Thymus (tissue), 11 donors: ENCODE measurements at regions not wholly inside any gene's neighbourhood (a gene's known extent, or its start where the extent isn't known, plus 50 kb on each side); places are given as distances from the start of the nearest gene placed in this dataset.

ENCODE experiments used
- DNase-seq, 9 donors: peaks; one replicate each; pipeline ENCODE4 v3.0.0-alpha.2; 2013; ENCODE audit warnings: low spot score in 9 of 9, low read depth in 6 of 9, missing footprints in 1 of 9
- H3K27ac ChIP-seq, 2 donors: one replicate each; pipeline ENCODE4 v1.5.1; 2013; ENCODE audit warnings: control low read depth in 1 of 2, low read depth in 1 of 2, low read length in 1 of 2, mild to moderate bottlenecking in 1 of 2, moderate library complexity in 1 of 2
- H3K27me3 ChIP-seq, 2 donors: one replicate each; pipeline ENCODE4 v1.5.1; 2013; ENCODE audit warnings: low read length in 1 of 2; ENCODE audit not compliant: control insufficient read depth in 2 of 2, insufficient read depth in 1 of 2
- H3K36me3 ChIP-seq, 2 donors: one replicate each; pipeline ENCODE4 v1.5.1; 2013; ENCODE audit warnings: low read length in 1 of 2, mild to moderate bottlenecking in 1 of 2, moderate library complexity in 1 of 2; ENCODE audit not compliant: control insufficient read depth in 2 of 2, insufficient read depth in 2 of 2
- H3K4me1 ChIP-seq, 2 donors: one replicate each; pipeline ENCODE4 v1.5.1; 2013; ENCODE audit warnings: low read length in 2 of 2; ENCODE audit not compliant: control insufficient read depth in 2 of 2, insufficient read depth in 2 of 2
- H3K4me3 ChIP-seq, 2 donors: one replicate each; pipeline ENCODE4 v1.5.1; 2013; ENCODE audit warnings: low read length in 2 of 2, control low read depth in 1 of 2, mild to moderate bottlenecking in 1 of 2
- H3K9me3 ChIP-seq, 2 donors: one replicate each; pipeline ENCODE4 v1.5.1; 2013; ENCODE audit warnings: low read length in 1 of 2, mild to moderate bottlenecking in 1 of 2; ENCODE audit not compliant: control insufficient read depth in 2 of 2, insufficient read depth in 1 of 2
- WGBS: extraction: QIAGEN DNeasy Blood & Tissue Kit; methylation state at CpG from one replicate; pipeline ENCODE4 v1.1.7; 2013; 5-methylcytosine and 5-hydroxymethylcytosine counted together
- donor health status: healthy.

DNA sequence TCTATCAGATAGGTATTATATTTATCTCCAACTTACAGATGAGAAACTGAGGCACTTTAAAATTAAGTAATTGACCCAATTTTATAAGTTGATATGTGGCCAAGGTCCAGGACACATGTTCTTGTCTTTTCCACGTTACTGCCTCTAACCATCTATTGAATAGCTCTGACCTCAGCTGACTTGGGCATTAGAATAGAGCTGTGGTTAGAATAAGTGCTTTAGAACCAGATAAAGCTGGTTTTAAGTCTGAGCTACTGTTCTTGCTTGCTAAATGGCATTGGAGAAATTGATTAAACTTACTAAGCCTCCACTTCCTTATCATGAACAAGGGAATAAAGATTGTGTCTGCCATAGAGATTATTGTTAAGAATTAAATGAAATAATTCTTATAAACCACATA, 147.8 kb upstream of the DTNBP1 start:
- no peaks in the 10 kb centered on the region for H3K27me3 ChIP-seq
- H3K4me3 ChIP-seq = no peak overlapping the region
- WGBS = 92% methylated on average over 1 of the region's 1 CpG
- H3K9me3 ChIP-seq = no peaks in the 10 kb centered on the region
- no peak overlapping the region for H3K27ac ChIP-seq
- DNase-seq = no peak
- no peaks in the 10 kb centered on the region for H3K36me3 ChIP-seq
- H3K4me1 ChIP-seq = no peaks in the 10 kb centered on the region

DNA sequence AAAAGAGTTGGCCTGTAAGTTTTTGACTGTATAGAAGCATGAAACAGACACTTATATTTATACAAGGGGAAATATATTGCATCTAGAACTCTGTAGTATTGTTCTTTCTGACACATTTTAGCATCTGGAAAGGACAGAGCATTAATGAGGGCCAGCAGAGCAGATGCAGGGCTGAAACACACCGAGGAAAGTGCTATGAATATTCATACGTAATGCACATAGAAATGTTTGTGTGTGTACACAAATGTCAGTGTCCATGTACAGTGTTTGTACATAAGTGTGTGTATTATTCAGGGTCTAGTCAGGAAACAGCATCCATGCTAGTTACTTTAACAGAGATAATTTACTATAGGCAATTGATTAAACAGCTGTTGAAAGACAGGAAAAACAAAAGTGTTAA, 146.5 kb upstream of the DTNBP1 start:
- no peaks in the 10 kb centered on the region for H3K4me1 ChIP-seq
- WGBS = 95% methylated on average over 2 of the region's 2 CpGs
- no peak overlapping the region for H3K27ac ChIP-seq
- no peak overlapping the region for H3K4me3 ChIP-seq
- no peaks in the 10 kb centered on the region for H3K36me3 ChIP-seq
- H3K9me3 ChIP-seq = no peaks in the 10 kb centered on the region
- no peak for DNase-seq
- no peaks in the 10 kb centered on the region for H3K27me3 ChIP-seq

DNA sequence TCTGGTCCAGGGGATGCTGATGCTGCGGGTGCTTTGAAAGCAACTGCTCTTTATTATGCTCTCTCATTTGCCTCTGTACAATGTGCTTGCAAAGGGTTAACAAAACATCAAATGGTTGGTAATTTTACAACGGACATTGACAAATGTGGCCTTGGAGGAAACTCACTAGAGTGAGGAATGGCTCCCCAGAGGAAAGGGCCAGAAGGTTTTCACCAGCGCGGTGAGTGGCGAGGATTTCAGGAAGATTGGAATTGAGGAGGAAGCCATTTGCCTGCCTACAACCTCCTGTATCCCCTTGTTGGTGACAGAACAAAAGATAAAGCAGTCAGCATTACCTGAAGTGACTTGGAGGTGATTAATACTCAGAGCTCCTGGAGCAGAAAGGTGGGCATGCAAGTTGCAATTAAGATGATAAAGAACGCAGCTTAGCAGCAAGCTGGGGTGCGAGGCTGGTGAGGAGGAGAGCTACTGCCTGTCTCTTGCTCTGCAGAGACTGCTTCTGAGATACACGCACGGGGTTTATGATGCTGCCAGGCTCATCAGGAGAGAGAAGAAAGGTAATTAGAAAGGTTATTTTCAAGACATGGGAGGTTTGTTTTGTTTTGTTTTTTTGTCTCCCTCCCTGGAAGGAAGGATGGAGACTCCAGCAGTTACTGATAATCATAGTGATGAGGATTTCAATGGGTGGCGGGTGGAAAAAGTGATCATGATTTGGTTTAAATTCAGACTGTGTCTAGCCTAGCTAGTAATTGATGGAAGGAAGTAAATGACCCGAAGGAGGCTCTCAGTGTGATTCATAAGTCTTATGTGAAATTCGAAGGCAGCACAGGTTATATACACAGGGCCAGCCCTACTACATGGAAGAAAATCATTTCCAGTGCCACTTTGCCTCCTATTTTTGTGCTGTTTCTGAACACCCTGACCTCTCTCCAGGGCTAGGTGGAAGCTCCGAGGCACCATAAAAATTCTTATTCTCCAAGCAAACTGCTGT, 141.6 kb upstream of the DTNBP1 start:
- DNase-seq = no peak
- Histone ChIP-seq H3K4me1 (no peaks in the 10 kb centered on the region), H3K9me3 (no peaks in the 10 kb centered on the region), H3K27ac (no peak overlapping the region), H3K27me3 (no peaks in the 10 kb centered on the region), H3K36me3 (no peaks in the 10 kb centered on the region), H3K4me3 (no peak overlapping the region)
- WGBS = 81% methylated on average over 13 of the region's 13 CpGs

DNA sequence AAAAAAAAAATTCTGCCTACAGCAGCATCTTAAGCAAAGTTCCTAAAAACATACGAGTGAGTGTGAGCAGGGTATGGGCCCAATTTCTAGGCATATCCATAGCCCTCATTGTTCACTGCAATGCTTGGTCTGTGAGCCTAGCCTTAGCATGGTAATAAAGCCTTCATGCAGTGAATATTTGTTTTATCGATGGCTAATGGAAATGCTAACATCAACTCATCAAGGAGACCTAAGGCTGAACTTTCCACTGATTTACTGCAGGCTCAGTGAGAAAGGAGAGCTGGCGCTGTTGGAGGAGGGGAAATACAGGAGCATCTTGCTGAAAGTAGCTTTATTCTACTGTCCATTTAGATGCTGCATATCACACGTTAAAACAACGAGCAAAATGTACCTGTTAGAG, 139.6 kb upstream of the DTNBP1 start:
- Histone ChIP-seq H3K9me3 (no peaks in the 10 kb centered on the region), H3K4me1 (no peaks in the 10 kb centered on the region), H3K36me3 (no peaks in the 10 kb centered on the region), H3K27me3 (no peaks in the 10 kb centered on the region), H3K27ac (no peak overlapping the region), H3K4me3 (no peak overlapping the region)
- WGBS = 95% methylated on average over 5 of the region's 5 CpGs
- DNase-seq = no peak

DNA sequence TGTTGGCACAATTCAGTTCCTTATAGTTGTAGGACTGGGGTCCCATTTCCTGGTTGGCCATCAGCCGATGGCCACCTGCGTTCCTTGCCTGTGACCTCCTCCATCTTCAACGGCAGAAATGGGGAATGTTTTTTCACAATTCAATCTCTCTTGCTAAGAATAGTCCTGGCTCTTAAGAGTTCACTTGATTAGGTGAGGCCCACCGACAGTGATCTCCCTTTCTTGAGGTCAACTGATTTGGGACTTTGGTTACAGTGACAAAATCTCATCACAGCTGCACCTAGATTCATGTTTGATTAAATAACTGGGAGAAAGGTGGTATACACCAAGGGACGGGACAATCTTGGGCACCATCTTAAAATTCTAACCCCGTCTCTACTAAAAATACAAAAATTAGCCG, 139.1 kb upstream of the DTNBP1 start:
- Histone ChIP-seq H3K27me3 (no peaks in the 10 kb centered on the region), H3K9me3 (no peaks in the 10 kb centered on the region), H3K4me3 (no peak overlapping the region), H3K4me1 (no peaks in the 10 kb centered on the region), H3K36me3 (no peaks in the 10 kb centered on the region), H3K27ac (no peak overlapping the region)
- WGBS = 97% methylated on average over 7 of the region's 7 CpGs
- no peak for DNase-seq

DNA sequence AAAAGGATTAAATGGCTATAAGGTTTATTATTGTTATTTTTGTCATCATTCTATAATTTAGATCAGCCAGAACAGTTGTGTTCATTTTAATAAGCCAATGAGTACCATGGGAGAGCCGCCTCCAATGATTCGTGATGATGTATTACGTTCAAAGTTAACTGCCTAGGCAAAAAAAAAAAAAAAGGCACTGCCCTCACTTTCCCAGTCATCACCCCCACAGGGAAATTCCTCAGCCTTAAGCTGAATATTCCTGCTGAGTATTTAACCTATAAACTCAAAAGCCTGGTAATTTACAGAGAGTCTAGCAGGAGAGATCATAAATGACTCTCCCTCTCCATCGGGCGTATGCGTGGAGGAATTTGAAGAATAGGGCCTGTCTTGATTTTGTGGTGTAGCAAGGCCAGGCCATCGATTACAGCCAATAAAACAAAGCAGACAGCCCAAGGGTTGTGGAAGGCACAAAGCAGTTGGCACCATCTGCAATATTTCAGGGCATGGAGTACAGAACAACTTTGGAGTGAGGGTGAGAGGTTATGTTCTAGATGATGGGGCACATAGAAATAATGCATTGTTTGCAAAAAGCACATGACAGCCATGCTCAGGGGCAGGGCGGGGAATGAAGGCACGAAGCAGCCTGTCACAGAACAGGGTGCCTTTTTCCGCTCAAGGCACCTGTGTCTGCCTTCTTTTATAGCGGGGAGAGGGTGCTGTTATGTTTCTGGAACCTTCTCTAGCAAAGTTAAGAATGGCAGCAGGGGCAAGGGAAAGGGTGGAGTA, 138.2 kb upstream of the DTNBP1 start:
- H3K9me3 ChIP-seq = peaks cover 0 to 4% of the 10 kb centered on the region in 2 donors
- H3K36me3 ChIP-seq = no peaks in the 10 kb centered on the region
- no peak for DNase-seq
- no peak overlapping the region for H3K27ac ChIP-seq
- H3K4me3 ChIP-seq = no peak overlapping the region
- H3K4me1 ChIP-seq = no peaks in the 10 kb centered on the region
- no peaks in the 10 kb centered on the region for H3K27me3 ChIP-seq
- 96% methylated on average over 11 of the region's 11 CpGs for WGBS

DNA sequence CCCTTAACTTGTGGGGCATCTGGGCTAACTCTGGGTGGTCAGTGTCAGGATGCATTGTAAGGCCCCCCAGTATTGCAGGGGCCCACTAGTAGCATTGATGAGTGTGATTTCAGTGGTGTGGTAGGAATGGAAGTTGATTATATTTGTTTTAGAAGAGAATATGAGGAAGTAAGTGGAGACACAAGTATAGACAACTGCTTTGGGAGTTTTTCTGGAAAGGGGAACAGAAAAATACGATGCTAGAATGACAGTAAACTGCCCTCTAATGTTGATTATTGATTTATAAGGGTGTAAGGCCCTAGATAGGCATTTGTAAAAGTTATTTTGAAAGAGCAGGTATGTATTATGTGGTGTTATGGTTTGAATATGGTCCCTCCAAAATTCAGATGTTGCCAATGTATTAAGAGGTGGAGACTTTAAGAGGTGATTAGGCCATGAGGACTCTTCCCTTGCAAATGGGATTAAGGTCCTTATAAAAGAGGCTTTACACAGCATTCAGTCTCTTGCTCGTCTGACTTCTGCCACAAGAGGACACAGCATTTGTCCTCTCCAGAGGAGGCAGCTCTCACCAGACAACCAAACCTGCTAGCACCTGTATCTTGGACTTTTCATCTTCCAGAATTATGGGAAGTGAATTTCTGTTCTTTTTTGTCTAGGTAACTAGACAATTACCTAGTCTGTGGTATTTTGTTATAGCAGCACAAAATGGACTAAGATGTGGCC, 135.9 kb upstream of the DTNBP1 start:
- 92% methylated on average over 2 of the region's 2 CpGs for WGBS
- Histone ChIP-seq H3K4me3 (no peak overlapping the region), H3K27me3 (no peaks in the 10 kb centered on the region), H3K4me1 (no peaks in the 10 kb centered on the region), H3K27ac (no peak overlapping the region), H3K9me3 (peaks cover 0 to 5% of the 10 kb centered on the region in 2 donors), H3K36me3 (no peaks in the 10 kb centered on the region)
- no peak for DNase-seq

DNA sequence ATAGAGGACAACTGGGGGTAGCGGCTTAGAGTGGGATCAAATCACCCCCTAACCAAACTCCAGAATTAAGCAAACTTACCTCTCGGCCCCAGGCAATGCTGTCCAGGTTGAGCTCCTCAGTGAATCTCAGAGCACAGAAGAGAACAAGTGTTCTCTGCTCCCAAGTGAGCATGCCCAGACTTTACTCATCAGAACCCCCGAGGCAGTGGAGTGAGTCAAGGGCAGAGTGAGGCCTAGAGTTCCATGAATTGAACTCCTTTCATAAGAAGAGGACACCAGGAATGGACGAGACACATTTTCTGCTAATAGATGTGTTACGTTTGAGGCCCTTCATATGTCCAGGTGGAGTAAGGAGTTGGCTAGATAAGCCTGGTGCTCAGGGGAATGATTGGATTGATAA, 134.0 kb upstream of the DTNBP1 start:
- Histone ChIP-seq H3K27ac (no peak overlapping the region), H3K27me3 (no peaks in the 10 kb centered on the region), H3K4me3 (no peak overlapping the region), H3K4me1 (no peaks in the 10 kb centered on the region), H3K9me3 (peaks cover 0 to 5% of the 10 kb centered on the region in 2 donors), H3K36me3 (no peaks in the 10 kb centered on the region)
- 95% methylated on average over 5 of the region's 5 CpGs for WGBS
- DNase-seq = no peak
